Lung microvascular endothelial cell (primary cell): ENCODE measurements at regions not wholly inside any gene's neighbourhood (a gene's known extent, or its start where the extent isn't known, plus 50 kb on each side); places are given as distances from the start of the nearest gene placed in this dataset.

Experiments used
- DNase-seq, 2 donors: peaks; one replicate each; pipeline versions ENCODE4 v3.0.0 to v3.0.0-alpha.2; 2010; ENCODE audit warnings: low read depth in 2 of 2

GRCh38 chr2:129758784-129759471, 220.5 kb upstream of the RAB6C start:
- no peak for DNase-seq

- no peak for DNase-seq
Measured at GRCh38 chr2:129759472-129760010, 219.9 kb upstream of the RAB6C start.

GRCh38 chr2:129760669-129761068, 218.8 kb upstream of the RAB6C start:
- DNase-seq, result no peak

- DNase-seq, result no peak
Measured at GRCh38 chr2:129761569-129762021, 217.9 kb upstream of the RAB6C start.

GRCh38 chr2:129762386-129763189, 216.9 kb upstream of the RAB6C start:
- no peak for DNase-seq

- DNase-seq, result no peak
Measured at GRCh38 chr2:129763190-129763846, 216.1 kb upstream of the RAB6C start.

- no peak for DNase-seq
Measured at GRCh38 chr2:129763966-129764365, 215.5 kb upstream of the RAB6C start.

- DNase-seq, result no peak
Measured at GRCh38 chr2:129764376-129765325, 214.8 kb upstream of the RAB6C start.

GRCh38 chr2:129765326-129765677, 214.2 kb upstream of the RAB6C start:
- DNase-seq, result no peak

- no peak for DNase-seq
Measured at GRCh38 chr2:129765678-129766351, 213.7 kb upstream of the RAB6C start.

- no peak for DNase-seq
Measured at GRCh38 chr2:129766374-129766993, 213.0 kb upstream of the RAB6C start.

- DNase-seq, result no peak
Measured at GRCh38 chr2:129767346-129768035, 212.0 kb upstream of the RAB6C start.

GRCh38 chr2:129768036-129768386, 211.5 kb upstream of the RAB6C start:
- no peak for DNase-seq

GRCh38 chr2:129768485-129769184, 210.8 kb upstream of the RAB6C start:
- no peak for DNase-seq

GRCh38 chr2:129769185-129769991, 210.1 kb upstream of the RAB6C start:
- DNase-seq, result no peak

- DNase-seq, result no peak
Measured at GRCh38 chr2:129771418-129772189, 207.9 kb upstream of the RAB6C start.

GRCh38 chr2:129772190-129772579, 207.3 kb upstream of the RAB6C start:
- no peak for DNase-seq
